Mesodermal cell (in vitro differentiated cells): ENCODE measurements at regions not wholly inside any gene's neighbourhood (a gene's known extent, or its start where the extent isn't known, plus 50 kb on each side); places are given as distances from the start of the nearest gene placed in this dataset.

Experiments used
- H3K27ac ChIP-seq: 2 replicates; pipeline ENCODE4 v1.7.0; 2013; ENCODE audit warnings: mild to moderate bottlenecking, low read depth, low read length, moderate library complexity; ENCODE audit not compliant: severe bottlenecking
- H3K36me3 ChIP-seq: 2 replicates; pipeline ENCODE4 v1.7.1; 2013; ENCODE audit warnings: mild to moderate bottlenecking, low read length, moderate library complexity; ENCODE audit not compliant: control insufficient read depth, insufficient read depth
- H3K4me1 ChIP-seq: one replicate; pipeline ENCODE4 v1.7.1; 2013; ENCODE audit warnings: mild to moderate bottlenecking, low read length; ENCODE audit not compliant: insufficient read depth, control insufficient read depth, poor library complexity, severe bottlenecking
- H3K4me3 ChIP-seq: 2 replicates; pipeline ENCODE4 v1.7.0; 2013; ENCODE audit warnings: low read length, control low read depth, mild to moderate bottlenecking; ENCODE audit not compliant: insufficient read depth, poor library complexity, severe bottlenecking; ENCODE audit errors: extremely low read depth
- H3K9me3 ChIP-seq: 2 replicates; pipeline ENCODE4 v1.7.1; 2013; ENCODE audit warnings: mild to moderate bottlenecking, low read length, moderate library complexity; ENCODE audit not compliant: control insufficient read depth
- WGBS, 2 experiments: methylation state at CpG; one replicate each; pipeline ENCODE4 v1.1.5; 2013; ENCODE audit warnings: missing lambda C conversion rate in 2 of 2; ENCODE audit not compliant: insufficient coverage in 2 of 2; 5-methylcytosine and 5-hydroxymethylcytosine counted together

DNA sequence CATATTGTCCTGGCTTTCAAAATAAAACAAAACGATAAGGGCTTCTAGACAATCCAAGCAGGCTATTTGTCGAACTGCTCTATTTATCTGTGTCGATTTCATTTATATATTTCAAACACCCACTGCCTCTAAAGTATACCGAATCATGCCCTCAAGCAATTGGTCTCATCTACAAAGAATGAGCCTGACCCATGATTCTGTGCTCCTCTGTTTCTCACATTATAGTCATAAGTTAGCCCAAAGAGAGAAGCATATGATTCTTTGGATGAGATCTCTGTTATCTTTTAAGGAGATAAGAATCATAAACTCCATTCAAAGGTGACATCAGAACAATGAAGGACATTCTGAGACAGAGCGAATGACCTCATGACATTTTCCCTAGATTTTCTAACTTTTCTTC lies 191.1 kb downstream of the MAP2K6 start:
- H3K9me3 ChIP-seq, result peaks cover 4% of the 10 kb centered on the region
- H3K4me3 ChIP-seq, result no peak overlapping the region
- no peaks in the 10 kb centered on the region for H3K36me3 ChIP-seq
- H3K4me1 ChIP-seq, result peaks cover 23% of the 10 kb centered on the region
- 97 to 100% methylated on average over 3 to 5 of the region's 5 CpGs for WGBS, 2 experiments
- H3K27ac ChIP-seq, result no peak overlapping the region

DNA sequence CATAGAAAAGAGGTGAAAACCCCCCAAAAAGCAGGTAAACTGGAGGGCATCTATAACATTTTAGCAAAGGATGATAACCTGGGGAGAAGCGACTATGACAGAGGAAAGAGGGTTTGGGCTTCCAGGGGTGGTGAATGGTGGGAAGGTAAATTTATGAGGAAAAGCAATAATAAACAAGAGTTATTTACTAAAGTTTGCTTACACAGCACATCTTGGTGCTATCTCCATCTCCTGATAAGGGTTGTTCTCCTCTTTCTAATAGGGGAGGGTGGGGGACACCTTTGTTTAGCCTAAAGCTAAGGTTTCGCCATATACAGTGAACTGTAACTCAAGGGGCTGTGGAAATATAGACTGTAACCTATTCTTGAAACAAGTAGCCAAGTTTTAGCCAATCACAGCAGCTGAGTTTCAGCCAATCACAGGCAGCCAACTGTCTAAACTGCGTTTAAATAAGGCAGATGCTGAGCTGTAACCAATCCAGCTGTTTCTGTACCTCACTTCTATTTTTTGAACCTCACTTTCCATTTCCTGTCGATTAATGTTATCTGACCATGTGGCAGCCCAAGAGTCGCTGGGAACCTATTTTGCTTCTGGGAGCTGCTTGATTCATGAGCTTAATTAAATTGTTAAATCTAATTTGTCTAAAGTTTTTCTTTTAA lies 191.8 kb downstream of the MAP2K6 start:
- WGBS, 2 experiments, result 100% methylated on average over 1 to 2 of the region's 5 CpGs
- Histone ChIP-seq H3K36me3 (no peaks in the 10 kb centered on the region), H3K27ac (no peak overlapping the region), H3K4me1 (peaks cover 23% of the 10 kb centered on the region), H3K4me3 (no peak overlapping the region), H3K9me3 (peaks cover 4% of the 10 kb centered on the region)

DNA sequence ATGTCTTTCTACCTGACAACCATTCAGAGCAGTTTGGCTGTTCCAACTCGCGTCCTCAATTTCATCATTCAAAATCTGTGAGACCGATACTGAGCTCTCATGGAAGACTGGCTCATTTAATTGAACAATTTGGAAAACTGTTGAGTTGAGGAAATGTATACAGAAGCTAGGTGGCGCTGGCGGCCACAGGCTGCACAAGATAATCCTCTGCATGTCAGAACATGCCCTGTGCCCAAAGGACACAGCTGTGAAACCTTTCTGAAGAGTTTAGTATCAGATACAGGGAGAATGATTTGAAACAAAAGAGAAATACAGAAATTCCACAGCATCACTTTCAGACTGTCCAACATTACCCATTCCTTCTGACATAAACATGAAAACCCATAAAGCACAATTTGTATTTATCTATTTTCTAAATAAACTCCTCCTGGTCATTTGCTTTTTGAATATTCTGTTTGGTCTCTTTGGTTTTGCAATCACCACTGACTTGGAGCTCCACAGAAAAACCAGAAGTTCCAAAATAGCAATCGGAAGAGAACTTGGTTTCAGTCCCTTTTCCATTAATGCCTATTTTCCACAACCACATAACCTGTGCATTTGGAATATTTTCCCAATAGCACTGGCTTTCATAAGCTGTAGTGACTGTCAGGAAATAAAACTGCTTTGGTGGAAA lies 192.8 kb downstream of the MAP2K6 start:
- Histone ChIP-seq H3K27ac (peak overlapping the region; percentile 83), H3K9me3 (peaks cover 4% of the 10 kb centered on the region)
- 13 to 45% methylated on average over 4 to 6 of the region's 6 CpGs for WGBS, 2 experiments

DNA sequence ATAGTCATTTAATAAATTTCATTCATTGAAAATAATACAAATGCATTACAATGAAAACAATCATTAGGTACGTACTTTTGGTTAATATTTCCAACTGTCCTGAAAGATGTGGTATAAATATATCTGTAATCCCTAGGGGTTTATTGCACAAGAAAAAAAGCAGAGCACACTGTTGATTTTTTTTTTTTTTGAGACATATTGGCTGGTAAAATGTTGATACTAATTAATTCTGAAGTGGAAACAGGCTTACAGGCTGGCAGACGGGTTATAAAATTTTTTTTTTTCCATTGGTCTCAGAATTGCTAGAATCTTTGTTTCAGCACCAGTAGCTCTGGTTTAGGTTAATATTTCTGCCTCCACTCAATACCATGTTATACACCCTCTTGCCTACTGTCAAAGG lies 193.6 kb downstream of the MAP2K6 start:
- 100% methylated on average over 2 of the region's 2 CpGs; no CpG with 5 or more reads in 1 of the 2 experiments for WGBS, 2 experiments
- Histone ChIP-seq H3K9me3 (peaks cover 4% of the 10 kb centered on the region), H3K4me3 (no peak overlapping the region), H3K4me1 (peaks cover 23% of the 10 kb centered on the region), H3K36me3 (no peaks in the 10 kb centered on the region), H3K27ac (peak overlapping the region; percentile 65)

More for the DNA sequence above, 192.8 kb downstream of the MAP2K6 start:
- Histone ChIP-seq H3K36me3 (no peaks in the 10 kb centered on the region), H3K4me3 (no peak overlapping the region), H3K4me1 (peaks cover 23% of the 10 kb centered on the region)

DNA sequence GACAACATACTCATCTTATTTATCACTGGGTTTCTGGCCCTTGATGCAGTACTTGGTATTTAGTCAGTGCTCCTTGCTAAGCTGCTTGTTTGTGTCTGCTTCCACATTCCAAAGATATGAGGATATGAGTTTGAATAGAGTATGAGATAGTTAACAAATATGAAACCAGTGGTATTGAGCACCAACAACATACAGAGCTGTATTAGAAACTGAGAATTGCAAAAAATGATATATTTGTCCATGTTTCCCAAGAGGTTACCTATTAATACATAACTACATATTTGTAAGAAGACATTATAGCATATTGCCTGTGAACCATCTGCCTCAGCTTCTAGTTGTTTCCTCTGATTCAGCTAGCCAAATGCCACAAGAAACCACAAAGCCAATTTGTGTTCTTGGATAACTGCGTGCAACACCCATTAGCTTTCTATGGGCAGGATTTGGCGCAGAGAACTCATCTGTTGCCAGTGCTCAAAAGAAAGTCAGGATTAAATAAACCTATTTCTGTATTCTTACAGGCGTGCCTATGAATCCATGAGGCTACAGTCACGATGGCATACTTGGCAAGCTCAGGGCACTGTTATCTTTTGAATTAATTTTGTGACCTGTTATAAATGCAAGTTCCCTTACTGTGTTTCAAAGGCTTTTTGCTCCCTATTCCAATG lies 194.4 kb downstream of the MAP2K6 start:
- Histone ChIP-seq H3K9me3 (peaks cover 4% of the 10 kb centered on the region), H3K4me3 (no peak overlapping the region), H3K27ac (peak overlapping the region; percentile 65), H3K36me3 (no peaks in the 10 kb centered on the region), H3K4me1 (peaks cover 23% of the 10 kb centered on the region)
- WGBS, 2 experiments, result 83 to 100% methylated on average over 2 to 3 of the region's 4 CpGs

DNA sequence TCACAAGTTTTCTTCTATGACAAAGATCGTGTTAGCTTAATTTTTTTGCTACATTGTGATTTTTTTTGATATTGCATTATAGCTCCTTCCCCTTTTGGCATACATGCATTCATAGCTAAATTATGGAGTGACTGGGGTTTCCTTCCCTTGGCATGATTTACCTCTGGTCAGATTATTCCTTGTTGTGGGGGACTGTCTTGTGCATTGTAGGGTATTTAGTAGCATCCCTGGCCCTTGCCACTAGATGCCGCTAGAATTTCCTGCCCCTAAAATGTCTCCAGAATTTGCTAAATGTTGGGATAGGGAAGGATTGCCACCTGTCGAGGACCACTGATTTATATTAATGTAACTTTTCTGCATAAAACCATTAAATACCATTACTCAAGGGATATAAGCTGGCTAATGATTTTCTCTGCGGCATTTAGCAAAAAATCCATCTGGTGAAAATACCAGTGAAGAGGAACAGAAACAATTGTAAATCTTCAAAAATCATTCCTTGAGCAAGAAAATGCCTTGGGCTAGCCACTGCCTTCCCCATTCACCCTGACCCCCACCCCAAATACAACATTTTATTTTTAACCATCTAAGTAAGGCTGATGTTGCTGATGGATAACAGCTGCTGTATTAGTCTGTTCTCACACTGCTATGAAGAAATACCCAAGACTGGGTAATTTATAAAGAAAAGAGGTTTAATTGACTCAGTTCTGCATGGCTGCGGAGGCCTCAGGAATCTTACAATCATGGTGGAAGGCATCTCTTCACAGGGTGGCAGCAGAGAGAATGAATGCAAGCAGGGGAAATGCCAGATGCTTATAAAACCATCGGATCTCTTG lies 195.2 kb downstream of the MAP2K6 start:
- no peaks in the 10 kb centered on the region for H3K36me3 ChIP-seq
- no peak overlapping the region for H3K4me3 ChIP-seq
- peaks cover 4% of the 10 kb centered on the region for H3K9me3 ChIP-seq
- peak overlapping the region; percentile 65 for H3K27ac ChIP-seq
- WGBS, 2 experiments, result 92 to 97% methylated on average over 2 to 3 of the region's 6 CpGs
- H3K4me1 ChIP-seq, result peaks cover 23% of the 10 kb centered on the region

DNA sequence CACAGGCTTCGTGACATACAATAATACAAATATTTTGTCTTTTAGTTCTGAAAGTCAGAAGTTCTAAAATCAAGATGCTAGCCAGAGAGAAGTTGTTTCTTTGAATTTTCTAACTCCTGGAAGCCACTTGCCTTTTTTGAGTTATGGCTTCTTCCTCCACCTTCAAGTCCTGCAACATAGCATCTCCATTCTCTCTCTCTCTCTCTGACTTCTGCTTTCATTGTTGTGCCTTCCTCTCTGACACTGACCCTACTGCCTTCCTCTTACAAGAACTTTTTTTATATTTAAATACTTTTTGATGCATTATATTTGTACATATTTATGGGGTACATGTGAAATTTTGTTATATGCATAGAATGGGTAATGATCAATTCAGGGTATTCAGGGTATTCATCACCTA lies 205.9 kb downstream of the MAP2K6 start:
- Histone ChIP-seq H3K27ac (no peak overlapping the region), H3K9me3 (peaks cover 17% of the 10 kb centered on the region), H3K4me1 (no peaks in the 10 kb centered on the region), H3K36me3 (no peaks in the 10 kb centered on the region), H3K4me3 (no peak overlapping the region)
- no CpG with 5 or more reads among the region's 1 CpG for WGBS, 2 experiments

DNA sequence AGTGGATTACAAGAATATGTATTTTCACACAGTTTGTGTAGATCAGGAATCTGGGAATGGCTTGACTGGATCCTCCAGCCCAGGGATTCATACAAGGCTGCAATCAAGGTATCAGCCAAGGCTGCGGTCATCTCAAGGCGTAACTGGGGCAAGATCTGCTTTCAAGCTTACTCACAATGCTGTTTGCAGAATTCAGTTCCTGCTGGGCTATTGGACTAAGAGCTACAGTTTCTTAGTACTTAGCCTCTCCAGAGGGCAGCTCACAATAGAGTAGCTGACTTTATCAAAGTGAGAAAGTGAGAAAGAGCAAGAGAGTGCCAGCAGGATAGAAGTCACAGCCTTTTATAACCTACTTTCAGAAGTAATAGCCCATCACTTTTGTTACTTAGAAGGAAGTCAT lies 211.0 kb downstream of the MAP2K6 start:
- peaks cover 11% of the 10 kb centered on the region for H3K9me3 ChIP-seq
- H3K4me3 ChIP-seq, result no peak overlapping the region
- WGBS, 2 experiments, result 33 to 43% methylated on average over 1 of the region's 2 CpGs
- no peaks in the 10 kb centered on the region for H3K36me3 ChIP-seq
- H3K4me1 ChIP-seq, result no peaks in the 10 kb centered on the region
- no peak overlapping the region for H3K27ac ChIP-seq

DNA sequence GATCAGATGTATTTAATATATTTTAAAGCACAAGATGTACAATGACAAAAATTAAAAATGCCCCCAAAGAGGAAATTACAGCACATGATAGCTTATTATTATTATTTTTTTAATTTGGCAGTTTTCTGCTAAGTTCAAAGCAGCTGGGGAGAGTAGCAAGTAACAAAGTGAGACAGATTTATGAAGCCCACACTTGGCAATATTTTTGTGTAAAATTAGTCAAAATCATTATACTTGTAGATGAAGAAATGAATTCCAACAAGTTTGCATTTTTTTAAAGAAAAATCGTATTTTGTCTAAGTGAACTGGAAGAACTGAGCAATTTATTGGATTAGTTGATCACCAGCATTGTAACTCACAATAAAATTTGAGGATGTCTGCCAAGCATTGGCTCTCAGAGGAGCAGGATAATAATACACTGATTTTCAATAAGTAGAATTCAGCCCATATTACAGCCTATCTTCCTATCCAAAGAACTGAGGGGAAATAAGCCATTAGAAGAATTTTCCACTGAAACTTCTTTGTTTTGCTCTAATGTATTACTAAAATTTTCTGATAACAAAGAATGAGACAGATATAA lies 215.6 kb downstream of the MAP2K6 start:
- Histone ChIP-seq H3K4me3 (no peak overlapping the region), H3K9me3 (no peaks in the 10 kb centered on the region), H3K4me1 (no peaks in the 10 kb centered on the region), H3K36me3 (no peaks in the 10 kb centered on the region), H3K27ac (no peak overlapping the region)
- WGBS, 2 experiments, result no CpG with 5 or more reads among the region's 1 CpG

DNA sequence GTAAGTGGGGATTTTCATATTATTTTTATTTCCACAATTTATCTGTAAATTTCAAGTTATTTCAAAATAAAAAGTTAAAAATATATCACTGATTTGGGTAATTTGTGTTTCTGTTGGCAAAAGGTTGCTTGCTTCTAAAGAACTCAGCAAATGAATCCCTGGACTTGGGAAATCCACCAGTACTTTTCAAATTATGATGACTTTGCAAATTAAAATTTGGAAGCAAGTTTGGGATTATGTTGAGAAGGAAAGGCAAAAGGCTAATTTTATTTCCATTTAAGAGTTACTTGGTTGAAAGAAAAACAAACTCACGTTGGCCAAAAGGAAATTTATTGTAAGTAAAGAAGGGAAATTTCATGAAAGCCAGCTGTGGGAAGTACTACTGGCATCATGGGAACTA lies 220.3 kb downstream of the MAP2K6 start:
- H3K27ac ChIP-seq, result no peak overlapping the region
- no peaks in the 10 kb centered on the region for H3K36me3 ChIP-seq
- H3K4me1 ChIP-seq, result peaks cover 15% of the 10 kb centered on the region
- H3K4me3 ChIP-seq, result no peak overlapping the region
- H3K9me3 ChIP-seq, result no peaks in the 10 kb centered on the region
- WGBS, 2 experiments, result 71 to 80% methylated on average over 1 of the region's 1 CpG
